Activated naive CD4-positive, alpha-beta T cell treated with anti-CD3 and anti-CD28 coated beads, Interleukin-2, amount 50 U/mL, for 72 hours (primary cell): ENCODE measurements at regions not wholly inside any gene's neighbourhood (a gene's known extent, or its start where the extent isn't known, plus 50 kb on each side); places are given as distances from the start of the nearest gene placed in this dataset.
"Not testable (repeated sequence)": the region's sequence is repeated elsewhere in the genome, so short reads cannot be mapped to it uniquely, and the experiment has no call there.

Source experiments
- ATAC-seq, 2 donors: fragments of 150-1000 bp; cut with Tn5 transposase; 2 replicates each; pipeline ENCODE4 v1.10.0; 2021; ENCODE audit warnings: mild to moderate bottlenecking in 2 of 2, moderate library complexity in 2 of 2
- DNase-seq, 2 donors: peaks; one replicate each; pipeline ENCODE4 v3.0.0; 2021 to 2022; ENCODE audit warnings: low spot score in 2 of 2
- H3K27ac Mint-ChIP-seq, 2 donors: one replicate each; pipeline ENCODE4 v1.8.0; 2022; ENCODE audit warnings: mild to moderate bottlenecking in 2 of 2, mixed read lengths in 2 of 2
- H3K36me3 Mint-ChIP-seq, 2 donors: one replicate each; pipeline ENCODE4 v1.8.0; 2022; ENCODE audit warnings: mixed read lengths in 2 of 2
- H3K9me3 Mint-ChIP-seq, 2 donors: one replicate each; pipeline ENCODE4 v1.8.0; 2022; ENCODE audit warnings: mixed read lengths in 2 of 2

- ATAC-seq (no peak), DNase-seq (no peak)
- Mint-ChIP-seq H3K27ac (no peak overlapping the region), H3K9me3 (peaks cover 16 to 32% of the 10 kb centered on the region in 2 donors), H3K36me3 (peaks cover 0 to 7% of the 10 kb centered on the region in 2 donors)
These were observed 1301.6 kb downstream of the SI start for GRCh38 chr3:163776743-163777142.

GRCh38 chr3:163773136-163773535, 1305.2 kb downstream of the SI start:
- Mint-ChIP-seq H3K36me3 (peaks cover 0 to 7% of the 10 kb centered on the region in 2 donors), H3K27ac (no peak overlapping the region)
- ATAC-seq = no peak

GRCh38 chr3:163768048-163768447, 1310.2 kb downstream of the SI start:
- ATAC-seq = no peak
- Mint-ChIP-seq H3K27ac (no peak overlapping the region), H3K9me3 (peaks cover 9 to 15% of the 10 kb centered on the region in 2 donors), H3K36me3 (no peaks in the 10 kb centered on the region)
- DNase-seq = no peak

More at GRCh38 chr3:163773136-163773535, 1305.2 kb downstream of the SI start:
- no peak for DNase-seq
- peaks cover 22 to 24% of the 10 kb centered on the region in 2 donors for H3K9me3 Mint-ChIP-seq

GRCh38 chr3:163766112-163766511, 1312.2 kb downstream of the SI start:
- no peak overlapping the region for H3K27ac Mint-ChIP-seq
- ATAC-seq (no peak), DNase-seq (no peak)
- H3K9me3 Mint-ChIP-seq = peaks cover 3 to 15% of the 10 kb centered on the region in 2 donors
- peaks cover 0 to 5% of the 10 kb centered on the region in 2 donors for H3K36me3 Mint-ChIP-seq

GRCh38 chr3:163753033-163753432, 1325.3 kb downstream of the SI start:
- peaks cover 20 to 22% of the 10 kb centered on the region in 2 donors for H3K9me3 Mint-ChIP-seq
- H3K36me3 Mint-ChIP-seq = peaks cover 0 to 6% of the 10 kb centered on the region in 2 donors
- ATAC-seq (no peak), DNase-seq (no peak)
- no peak overlapping the region for H3K27ac Mint-ChIP-seq

- DNase-seq (no peak), ATAC-seq (no peak)
- no peak overlapping the region for H3K27ac Mint-ChIP-seq
- peaks cover 17 to 30% of the 10 kb centered on the region in 2 donors for H3K9me3 Mint-ChIP-seq
- peaks cover 0 to 6% of the 10 kb centered on the region in 2 donors for H3K36me3 Mint-ChIP-seq
These were observed 1333.1 kb downstream of the SI start for GRCh38 chr3:163745204-163745603.

- Mint-ChIP-seq H3K9me3 (peaks cover 7% of the 10 kb centered on the region in 2 donors), H3K27ac (no peak overlapping the region), H3K36me3 (peaks cover 0 to 7% of the 10 kb centered on the region in 2 donors)
- DNase-seq (no peak), ATAC-seq (no peak)
These were observed 1342.9 kb downstream of the SI start for GRCh38 chr3:163735394-163735793.

GRCh38 chr3:163730684-163731083, 1347.6 kb downstream of the SI start:
- Mint-ChIP-seq H3K27ac (no peak overlapping the region), H3K36me3 (no peaks in the 10 kb centered on the region), H3K9me3 (no peaks in the 10 kb centered on the region)
- no peak for DNase-seq
- no peak for ATAC-seq

GRCh38 chr3:163726125-163726524, 1352.2 kb downstream of the SI start:
- Mint-ChIP-seq H3K36me3 (no peaks in the 10 kb centered on the region), H3K9me3 (peaks cover 11 to 13% of the 10 kb centered on the region in 2 donors), H3K27ac (no peak overlapping the region)
- no peak for DNase-seq
- no peak for ATAC-seq

- Mint-ChIP-seq H3K36me3 (no peaks in the 10 kb centered on the region), H3K27ac (no peak overlapping the region), H3K9me3 (peaks cover 11 to 15% of the 10 kb centered on the region in 2 donors)
- no peak for ATAC-seq
- DNase-seq = no peak
These were observed 1355.9 kb downstream of the SI start for GRCh38 chr3:163722405-163722804.

GRCh38 chr3:163721596-163721995, 1356.7 kb downstream of the SI start:
- H3K36me3 Mint-ChIP-seq = no peaks in the 10 kb centered on the region
- DNase-seq = no peak
- H3K9me3 Mint-ChIP-seq = peaks cover 11 to 15% of the 10 kb centered on the region in 2 donors
- ATAC-seq = no peak
- H3K27ac Mint-ChIP-seq = no peak overlapping the region

GRCh38 chr3:163717377-163717776, 1360.9 kb downstream of the SI start:
- Mint-ChIP-seq H3K27ac (no peak overlapping the region), H3K9me3 (peaks cover 9 to 10% of the 10 kb centered on the region in 2 donors), H3K36me3 (no peaks in the 10 kb centered on the region)
- ATAC-seq (no peak), DNase-seq (no peak)

- DNase-seq = no peak
- no peak for ATAC-seq
- H3K9me3 Mint-ChIP-seq = peaks cover 19 to 21% of the 10 kb centered on the region in 2 donors
- H3K27ac Mint-ChIP-seq = no peak overlapping the region
- H3K36me3 Mint-ChIP-seq = no peaks in the 10 kb centered on the region
These were observed 1369.9 kb downstream of the SI start for GRCh38 chr3:163708428-163708827.

GRCh38 chr3:163707659-163708058, 1370.6 kb downstream of the SI start:
- H3K27ac Mint-ChIP-seq = no peak overlapping the region
- no peak for ATAC-seq
- DNase-seq = no peak
- peaks cover 19 to 21% of the 10 kb centered on the region in 2 donors for H3K9me3 Mint-ChIP-seq
- no peaks in the 10 kb centered on the region for H3K36me3 Mint-ChIP-seq

GRCh38 chr3:163698221-163698620, 1380.1 kb downstream of the SI start:
- peaks cover 0 to 18% of the 10 kb centered on the region in 2 donors for H3K36me3 Mint-ChIP-seq
- ATAC-seq, H3K27ac Mint-ChIP-seq: not testable (repeated sequence)

GRCh38 chr3:163692494-163692893, 1385.8 kb downstream of the SI start:
- ATAC-seq = no peak
- no peak for DNase-seq
- Mint-ChIP-seq H3K36me3 (peaks cover 0 to 10% of the 10 kb centered on the region in 2 donors), H3K27ac (no peak overlapping the region), H3K9me3 (peaks cover 21 to 28% of the 10 kb centered on the region in 2 donors)

More at GRCh38 chr3:163698221-163698620, 1380.1 kb downstream of the SI start:
- not testable (repeated sequence) for DNase-seq
- peaks cover 35 to 36% of the 10 kb centered on the region in 2 donors for H3K9me3 Mint-ChIP-seq

GRCh38 chr3:163684651-163685050, 1393.6 kb downstream of the SI start:
- Mint-ChIP-seq H3K9me3 (peaks cover 3 to 12% of the 10 kb centered on the region in 2 donors), H3K36me3 (no peaks in the 10 kb centered on the region), H3K27ac (no peak overlapping the region)
- DNase-seq = no peak
- ATAC-seq = no peak

- DNase-seq (no peak), ATAC-seq (no peak)
- peaks cover 15 to 19% of the 10 kb centered on the region in 2 donors for H3K9me3 Mint-ChIP-seq
- H3K27ac Mint-ChIP-seq = no peak overlapping the region
- H3K36me3 Mint-ChIP-seq = peaks cover 0 to 5% of the 10 kb centered on the region in 2 donors
These were observed 1405.3 kb downstream of the SI start for GRCh38 chr3:163672954-163673353.
